Endodermal cell (in vitro differentiated cells): ENCODE measurements at regions not wholly inside any gene's neighbourhood (a gene's known extent, or its start where the extent isn't known, plus 50 kb on each side); places are given as distances from the start of the nearest gene placed in this dataset.
A peak's percentile ranks its signal among the peaks of the same experiment; 100 is the strongest.

Experiments used
- DNase-seq: peaks from one replicate; pipeline ENCODE4 v3.0.0-alpha.2; 2017
- H3K27ac ChIP-seq: 2 replicates; pipeline ENCODE4 v1.5.1; 2013; ENCODE audit warnings: mild to moderate bottlenecking, low read depth, low read length, moderate library complexity
- H3K27me3 ChIP-seq: 2 replicates; pipeline ENCODE4 v1.6.1; 2013; ENCODE audit warnings: mild to moderate bottlenecking, low read length, moderate library complexity; ENCODE audit not compliant: insufficient read depth, control insufficient read depth, poor library complexity, severe bottlenecking
- H3K36me3 ChIP-seq: 2 replicates; pipeline ENCODE4 v1.7.0; 2013; ENCODE audit warnings: mild to moderate bottlenecking, low read length, moderate library complexity; ENCODE audit not compliant: control insufficient read depth, insufficient read depth
- H3K4me1 ChIP-seq: one replicate; pipeline ENCODE4 v1.7.0; 2013; ENCODE audit warnings: low read length; ENCODE audit not compliant: control insufficient read depth, insufficient read depth
- H3K4me3 ChIP-seq: 2 replicates; pipeline ENCODE4 v1.5.1; 2013; ENCODE audit warnings: mild to moderate bottlenecking, low read length, moderate library complexity
- H3K9ac ChIP-seq: 2 replicates; pipeline ENCODE4 v1.6.1; 2013; ENCODE audit warnings: mild to moderate bottlenecking, low read length, moderate library complexity; ENCODE audit not compliant: poor library complexity, severe bottlenecking; ENCODE audit errors: extremely low read depth
- H3K9me3 ChIP-seq: 2 replicates; pipeline ENCODE4 v1.6.1; 2013; ENCODE audit warnings: mild to moderate bottlenecking, low read length, moderate library complexity; ENCODE audit not compliant: control insufficient read depth
- H3K27ac Mint-ChIP-seq: 2 replicates; pipeline ENCODE4 v1.8.0; 2020; ENCODE audit warnings: mixed read lengths
- H3K27me3 Mint-ChIP-seq: 2 replicates; pipeline ENCODE4 v1.8.0; 2021; ENCODE audit warnings: mild to moderate bottlenecking, mixed read lengths; ENCODE audit not compliant: insufficient read depth
- H3K36me3 Mint-ChIP-seq: 2 replicates; pipeline ENCODE4 v1.8.0; 2020; ENCODE audit warnings: low read depth, mixed read lengths
- H3K4me1 Mint-ChIP-seq: 2 replicates; pipeline ENCODE4 v1.8.0; 2020; ENCODE audit warnings: mixed read lengths
- H3K4me3 Mint-ChIP-seq: 2 replicates; pipeline ENCODE4 v1.8.0; 2020; ENCODE audit warnings: mild to moderate bottlenecking, moderate library complexity, mixed read lengths
- H3K9me3 Mint-ChIP-seq: 2 replicates; pipeline ENCODE4 v1.8.0; 2020; ENCODE audit warnings: mild to moderate bottlenecking, mixed read lengths
- CTCF ChIP-seq: fragments of 200-600 bp; sonication (generic); conservative IDR thresholded peaks from 2 replicates; pipeline ENCODE4 v1.5.0; 2021; ENCODE audit warnings: antibody characterized with exemption, mild to moderate bottlenecking
- WGBS, 2 experiments: methylation state at CpG; one replicate each; pipeline versions ENCODE4 v1.1.5 to v1.1.7; 2013; ENCODE audit warnings: missing lambda C conversion rate in 2 of 2, mixed read lengths in 1 of 2; ENCODE audit not compliant: insufficient coverage in 1 of 2, insufficient read length in 1 of 2; 5-methylcytosine and 5-hydroxymethylcytosine counted together

GRCh38 chr5:179439181-179439985, 94.1 kb upstream of the ADAMTS2 start:
- Mint-ChIP-seq H3K9me3 (peaks cover 15% of the 10 kb centered on the region), H3K4me1 (no peaks in the 10 kb centered on the region), H3K4me3 (no peak overlapping the region), H3K27ac (no peak overlapping the region), H3K36me3 (no peaks in the 10 kb centered on the region), H3K27me3 (no peaks in the 10 kb centered on the region)
- DNase-seq = no peak
- no peak overlapping the region for H3K27ac ChIP-seq
- no peak overlapping the region for H3K4me3 ChIP-seq
- H3K27me3 ChIP-seq = no peaks in the 10 kb centered on the region
- no peaks in the 10 kb centered on the region for H3K36me3 ChIP-seq
- TF ChIP-seq CTCF = no peak
- WGBS, 2 experiments = 91 to 95% methylated on average over 17 to 22 of the region's 22 CpGs
- H3K9ac ChIP-seq = no peak overlapping the region
- no peaks in the 10 kb centered on the region for H3K4me1 ChIP-seq
- H3K9me3 ChIP-seq = no peaks in the 10 kb centered on the region

- H3K9me3 ChIP-seq = no peaks in the 10 kb centered on the region
- H3K4me3 Mint-ChIP-seq = no peak overlapping the region
- WGBS, 2 experiments = 89 to 100% methylated on average over 5 to 11 of the region's 11 CpGs
Measured at GRCh38 chr5:179438461-179438860, 93.2 kb upstream of the ADAMTS2 start.

DNA sequence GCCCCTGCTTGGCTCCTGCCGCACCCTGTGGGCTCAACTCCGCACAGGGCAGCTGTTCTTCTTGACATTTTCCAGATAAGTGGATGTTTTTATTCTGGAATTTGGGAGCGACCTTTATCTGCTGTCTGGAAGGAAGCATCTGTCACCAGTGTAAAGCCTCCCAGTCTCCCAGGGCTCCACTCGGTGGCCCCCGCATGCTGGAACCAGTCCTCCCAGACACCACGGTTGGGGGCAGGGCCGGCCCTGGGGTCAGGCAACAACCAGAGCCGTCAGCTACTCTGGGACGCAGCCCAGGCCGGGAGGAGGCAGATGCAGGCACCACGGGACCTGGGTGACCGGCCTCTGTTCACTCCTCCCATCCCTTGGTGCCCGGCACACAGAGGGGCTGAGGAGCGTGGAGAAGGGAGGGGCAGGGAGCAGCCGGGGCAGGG, 92.8 kb upstream of the ADAMTS2 start:
- H3K9ac ChIP-seq = no peak overlapping the region
- H3K36me3 ChIP-seq = no peaks in the 10 kb centered on the region
- TF ChIP-seq CTCF = no peak
- no peaks in the 10 kb centered on the region for H3K27me3 Mint-ChIP-seq
- H3K4me1 ChIP-seq = no peaks in the 10 kb centered on the region
- H3K4me3 ChIP-seq = no peak overlapping the region
- no peak overlapping the region for H3K4me3 Mint-ChIP-seq
- H3K27ac ChIP-seq = no peak overlapping the region
- 84 to 90% methylated on average over 10 to 15 of the region's 15 CpGs for WGBS, 2 experiments
- H3K9me3 ChIP-seq = no peaks in the 10 kb centered on the region
- H3K27ac Mint-ChIP-seq = no peak overlapping the region
- peak; percentile 42 for DNase-seq
- no peaks in the 10 kb centered on the region for H3K27me3 ChIP-seq
- peaks cover 21% of the 10 kb centered on the region for H3K9me3 Mint-ChIP-seq
- H3K36me3 Mint-ChIP-seq = no peaks in the 10 kb centered on the region
- H3K4me1 Mint-ChIP-seq = no peaks in the 10 kb centered on the region

More at GRCh38 chr5:179438461-179438860, 93.2 kb upstream of the ADAMTS2 start:
- Histone ChIP-seq H3K9ac (no peak overlapping the region), H3K27me3 (no peaks in the 10 kb centered on the region), H3K4me3 (no peak overlapping the region), H3K4me1 (no peaks in the 10 kb centered on the region), H3K27ac (no peak overlapping the region), H3K36me3 (no peaks in the 10 kb centered on the region)
- Mint-ChIP-seq H3K4me1 (no peaks in the 10 kb centered on the region), H3K9me3 (peaks cover 17% of the 10 kb centered on the region), H3K27ac (no peak overlapping the region), H3K36me3 (no peaks in the 10 kb centered on the region), H3K27me3 (no peaks in the 10 kb centered on the region)
- no peak for DNase-seq
- TF ChIP-seq CTCF = no peak
